A549 (cell line): ENCODE measurements at regions not wholly inside any gene's neighbourhood (a gene's known extent, or its start where the extent isn't known, plus 50 kb on each side); places are given as distances from the start of the nearest gene placed in this dataset.

Experiments
- ATAC-seq, 2 experiments: fragments of 200-7000 bp in 1 of 2; fragments of >200 bp in 1 of 2; cut with Nextera tagmentation in 1 of 2; cut with Tn5 transposase in 1 of 2; 3 replicates each; pipeline versions ENCODE4 v1.8.0 to v1.9.1; 2018 to 2020; ENCODE audit warnings: mild to moderate bottlenecking in 1 of 2, moderate library complexity in 1 of 2
- CTCF ChIA-PET: fragments of 300-600 bp; sonication (Branson Sonifier 250); formaldehyde crosslinking; extraction: SDS; loops from one replicate; lab custom pipeline; 2021; ENCODE audit warnings: antibody characterized with exemption, inconsistent platforms; lab: Yijun Ruan, JAX
- POLR2A ChIA-PET: fragments of 350-600 bp; formaldehyde crosslinking; extraction: SDS; loops from one replicate; lab custom pipeline; 2021; ENCODE audit warnings: antibody characterized with exemption, inconsistent platforms; lab: Yijun Ruan, JAX
- DNase-seq, 2 experiments: peaks; one replicate each; pipeline versions ENCODE4 v3.0.0 to v3.0.0-alpha.2; 2011 to 2016; ENCODE audit warnings: low read depth in 1 of 2, low spot score in 1 of 2
- FAIRE-seq: peaks from 2 replicates; lab custom pipeline; 2011; peaks lifted over from hg19 to GRCh38; lab: Jason Lieb, UNC
- H3K27ac ChIP-seq, 2 experiments: fragments of >200 bp; sonication (Bioruptor Twin); formaldehyde crosslinking; 3 replicates each; pipeline ENCODE4 v1.5.1; 2016 to 2017
- H3K4me1 ChIP-seq: fragments of >200 bp; sonication (Bioruptor Twin); formaldehyde crosslinking; 3 replicates; pipeline ENCODE4 v1.6.1; 2016
- H3K4me2 ChIP-seq: fragments of >200 bp; sonication (Bioruptor Twin); formaldehyde crosslinking; 3 replicates; pipeline ENCODE4 v1.6.1; 2016
- H3K4me3 ChIP-seq: fragments of >200 bp; sonication (Bioruptor Twin); formaldehyde crosslinking; 3 replicates; pipeline ENCODE4 v1.5.1; 2016
- H3K9me3 ChIP-seq: fragments of >200 bp; sonication (Bioruptor Twin); formaldehyde crosslinking; 3 replicates; pipeline ENCODE4 v1.6.1; 2016
- CEBPB ChIP-seq, 2 experiments: fragments of >200 bp in 1 of 2; sonication (Bioruptor Twin) in 1 of 2; formaldehyde crosslinking in 1 of 2; IDR thresholded peaks; 2 replicates each; pipeline ENCODE4 v1.6.1; 2012 to 2016
- CHD2 ChIP-seq: fragments of 150-350 bp; IDR thresholded peaks from 2 replicates; pipeline ENCODE4 v1.6.1; 2014; ENCODE audit warnings: low read length; ENCODE audit not compliant: partially characterized antibody
- CHD4 ChIP-seq: fragments of 200-600 bp; sonication (generic); IDR thresholded peaks from 2 replicates; pipeline ENCODE4 v1.6.1; 2016; ENCODE audit warnings: antibody characterized with exemption, mild to moderate bottlenecking, borderline replicate concordance
- EHMT2 ChIP-seq: fragments of 200-600 bp; sonication (generic); IDR thresholded peaks from 2 replicates; pipeline ENCODE4 v1.6.1; 2016; ENCODE audit warnings: antibody characterized with exemption, low read depth, mild to moderate bottlenecking, moderate library complexity
- ESRRA ChIP-seq: fragments of 150-350 bp; IDR thresholded peaks from 2 replicates; pipeline ENCODE4 v1.6.1; 2014; ENCODE audit warnings: mild to moderate bottlenecking, low read length, borderline replicate concordance
- FOSL2 ChIP-seq, 2 experiments: fragments of 450-650 bp in 1 of 2; fragments of >200 bp in 1 of 2; sonication (Bioruptor Twin) in 1 of 2; formaldehyde crosslinking; IDR thresholded peaks; 2 replicates each; pipeline versions ENCODE4 v1.5.0 to v1.6.1; 2016 to 2020; ENCODE audit warnings: mild to moderate bottlenecking in 1 of 2, moderate library complexity in 1 of 2
- HOXB13 ChIP-seq: fragments of 250-450 bp; sonication (Bioruptor Pico); IDR thresholded peaks from 2 replicates; pipeline ENCODE4 v1.5.0; 2020; ENCODE audit warnings: low read depth, mild to moderate bottlenecking, moderate library complexity
- JUNB ChIP-seq: fragments of >200 bp; sonication (Bioruptor Twin); formaldehyde crosslinking; IDR thresholded peaks from 2 replicates; pipeline ENCODE4 v1.6.1; 2016
- MAFK ChIP-seq: fragments of 450-650 bp; IDR thresholded peaks from 2 replicates; pipeline ENCODE4 v1.6.1; 2014; ENCODE audit not compliant: partially characterized antibody
- MAZ ChIP-seq: fragments of 150-350 bp; IDR thresholded peaks from 2 replicates; pipeline ENCODE4 v1.6.1; 2014; ENCODE audit warnings: antibody characterized with exemption, low read depth, low read length, borderline replicate concordance
- NR3C1 ChIP-seq: fragments of >200 bp; sonication (Bioruptor Twin); formaldehyde crosslinking; IDR thresholded peaks from 3 replicates; pipeline ENCODE4 v1.6.1; 2017
- POLR2AphosphoS2 ChIP-seq: conservative IDR thresholded peaks from 2 replicates; pipeline ENCODE4 v1.6.1; 2012; ENCODE audit warnings: low read length, improper control_type of control experiment, inconsistent platforms
- RFX5 ChIP-seq: fragments of 450-650 bp; IDR thresholded peaks from 2 replicates; pipeline ENCODE4 v1.7.1; 2014; ENCODE audit warnings: antibody characterized with exemption, mild to moderate bottlenecking, moderate library complexity
- RNF2 ChIP-seq: fragments of 200-600 bp; sonication (generic); IDR thresholded peaks from 2 replicates; pipeline ENCODE4 v1.6.1; 2016; ENCODE audit warnings: low read depth, mild to moderate bottlenecking, antibody characterized with exemption, moderate library complexity, borderline replicate concordance
- SREBF2 ChIP-seq: fragments of 450-650 bp; IDR thresholded peaks from 2 replicates; pipeline ENCODE4 v1.6.1; 2014; ENCODE audit warnings: mild to moderate bottlenecking, moderate library complexity
- TFCP2L1 ChIP-seq: fragments of 250-450 bp; sonication (Bioruptor Pico); IDR thresholded peaks from 2 replicates; pipeline ENCODE4 v1.5.0; 2021; ENCODE audit warnings: mild to moderate bottlenecking
- TP53 ChIP-seq: fragments of 250-450 bp; sonication (Bioruptor Pico); IDR thresholded peaks from 2 replicates; pipeline ENCODE4 v1.5.0; 2021; ENCODE audit warnings: mild to moderate bottlenecking, moderate library complexity
- ZSCAN20 ChIP-seq: fragments of 250-450 bp; sonication (Bioruptor Pico); IDR thresholded peaks from 2 replicates; pipeline ENCODE4 v1.8.0; 2022; ENCODE audit warnings: mild to moderate bottlenecking, moderate library complexity
- WGBS: methylation state at CpG from one replicate; pipeline ENCODE4 v1.1.6; 2017; ENCODE audit errors: missing lambda C conversion rate; 5-methylcytosine and 5-hydroxymethylcytosine counted together
- TF ChIP-seq, protein P1 (sequence below): fragments of >200 bp; sonication (Bioruptor Twin); formaldehyde crosslinking; IDR thresholded peaks from 2 replicates; pipeline ENCODE4 v1.6.1; 2016
- TF ChIP-seq, protein P2 (sequence below): fragments of 200-600 bp; sonication (generic); IDR thresholded peaks from 2 replicates; pipeline ENCODE4 v1.6.1; 2016; ENCODE audit warnings: antibody characterized with exemption, mild to moderate bottlenecking, moderate library complexity
- TF ChIP-seq, protein P3 (sequence below): fragments of 150-350 bp; IDR thresholded peaks from 2 replicates; pipeline ENCODE4 v1.6.1; 2014; ENCODE audit warnings: low read depth, mild to moderate bottlenecking, low read length
- TF ChIP-seq, protein P4 (sequence below): fragments of >200 bp; sonication (Bioruptor Twin); formaldehyde crosslinking; IDR thresholded peaks from 3 replicates; pipeline ENCODE4 v1.5.1; 2016

DNA sequence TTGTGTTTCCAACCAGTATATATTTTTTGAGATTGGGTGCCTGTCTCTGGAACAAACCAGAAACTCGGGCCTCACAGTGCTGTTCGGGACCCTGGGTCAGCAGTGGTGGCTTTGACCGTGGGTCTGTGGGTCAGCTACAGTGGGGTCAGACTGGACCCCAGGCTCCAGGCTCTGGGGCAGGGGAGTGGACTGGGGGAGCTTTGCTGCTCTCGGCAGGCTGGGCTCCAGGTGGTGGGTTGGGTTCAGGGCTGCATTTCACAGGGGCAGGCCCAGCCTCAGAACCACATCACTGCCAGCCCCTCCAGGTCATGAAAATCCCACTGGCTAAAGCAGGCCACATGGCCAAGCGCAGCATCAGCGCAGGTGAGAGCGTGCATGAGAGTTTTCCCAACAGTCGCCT, 1279.3 kb downstream of the BRD1 start:
- DNase-seq, result no peak
- Histone ChIP-seq H3K4me3 (no peak overlapping the region), H3K4me1 (no peaks in the 10 kb centered on the region), H3K9me3 (no peaks in the 10 kb centered on the region)
- no peak for TF ChIP-seq TP53
- TF ChIP-seq CHD4, result no peak
- TF ChIP-seq, protein P1, sequence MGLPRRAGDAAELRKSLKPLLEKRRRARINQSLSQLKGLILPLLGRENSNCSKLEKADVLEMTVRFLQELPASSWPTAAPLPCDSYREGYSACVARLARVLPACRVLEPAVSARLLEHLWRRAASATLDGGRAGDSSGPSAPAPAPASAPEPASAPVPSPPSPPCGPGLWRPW, result no peak
- no peak for TF ChIP-seq EHMT2
- TF ChIP-seq FOSL2 (IDR thresholded peaks at IDR 0.05), result no peak
- TF ChIP-seq FOSL2 (CRISPR knock-in tag; IDR thresholded peaks at IDR 0.05), result no peak
- TF ChIP-seq NR3C1, result no peak
- no peak for TF ChIP-seq RFX5
- TF ChIP-seq HOXB13 (CRISPR knock-in tag), result no peak
- no peak for TF ChIP-seq ZSCAN20 (CRISPR knock-in tag)
- TF ChIP-seq SREBF2, result no peak
- no peak for TF ChIP-seq CHD2
- TF ChIP-seq, all 56 proteins: peak for 0
- no peak overlapping the region for H3K27ac ChIP-seq
- FAIRE-seq, result no peak
- H3K4me2 ChIP-seq, result no peak overlapping the region
- ChIA-PET POLR2A (no interaction called here), CTCF (no interaction called here)
- no peak for ATAC-seq
- 62% methylated on average over 7 of the region's 8 CpGs for WGBS

DNA sequence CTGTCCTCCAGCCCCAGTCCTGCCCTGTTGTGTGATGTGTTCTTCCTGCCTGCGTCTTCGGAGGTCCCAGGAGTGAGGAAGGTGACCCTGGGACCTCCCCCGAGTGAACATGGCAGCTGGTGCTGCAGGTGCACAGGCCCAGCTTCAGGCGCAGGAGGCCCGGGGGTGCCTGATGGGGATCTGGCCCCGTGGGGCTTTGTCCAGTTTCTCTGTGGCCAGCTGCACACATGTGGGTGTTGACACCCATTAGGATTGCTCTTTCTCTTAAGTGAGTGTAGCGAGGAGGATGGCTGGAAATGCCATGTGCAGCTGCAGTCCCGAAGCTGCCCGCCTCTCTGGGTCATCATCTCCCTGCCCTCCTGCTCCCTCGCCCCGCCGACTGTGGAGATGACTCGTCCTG, 1279.7 kb downstream of the BRD1 start:
- 39% methylated on average over 10 of the region's 13 CpGs for WGBS
- H3K4me1 ChIP-seq, result no peaks in the 10 kb centered on the region
- no peak overlapping the region for H3K27ac ChIP-seq
- no peak overlapping the region for H3K4me2 ChIP-seq
- TF ChIP-seq TFCP2L1 (CRISPR knock-in tag), result no peak
- TF ChIP-seq, protein P2, sequence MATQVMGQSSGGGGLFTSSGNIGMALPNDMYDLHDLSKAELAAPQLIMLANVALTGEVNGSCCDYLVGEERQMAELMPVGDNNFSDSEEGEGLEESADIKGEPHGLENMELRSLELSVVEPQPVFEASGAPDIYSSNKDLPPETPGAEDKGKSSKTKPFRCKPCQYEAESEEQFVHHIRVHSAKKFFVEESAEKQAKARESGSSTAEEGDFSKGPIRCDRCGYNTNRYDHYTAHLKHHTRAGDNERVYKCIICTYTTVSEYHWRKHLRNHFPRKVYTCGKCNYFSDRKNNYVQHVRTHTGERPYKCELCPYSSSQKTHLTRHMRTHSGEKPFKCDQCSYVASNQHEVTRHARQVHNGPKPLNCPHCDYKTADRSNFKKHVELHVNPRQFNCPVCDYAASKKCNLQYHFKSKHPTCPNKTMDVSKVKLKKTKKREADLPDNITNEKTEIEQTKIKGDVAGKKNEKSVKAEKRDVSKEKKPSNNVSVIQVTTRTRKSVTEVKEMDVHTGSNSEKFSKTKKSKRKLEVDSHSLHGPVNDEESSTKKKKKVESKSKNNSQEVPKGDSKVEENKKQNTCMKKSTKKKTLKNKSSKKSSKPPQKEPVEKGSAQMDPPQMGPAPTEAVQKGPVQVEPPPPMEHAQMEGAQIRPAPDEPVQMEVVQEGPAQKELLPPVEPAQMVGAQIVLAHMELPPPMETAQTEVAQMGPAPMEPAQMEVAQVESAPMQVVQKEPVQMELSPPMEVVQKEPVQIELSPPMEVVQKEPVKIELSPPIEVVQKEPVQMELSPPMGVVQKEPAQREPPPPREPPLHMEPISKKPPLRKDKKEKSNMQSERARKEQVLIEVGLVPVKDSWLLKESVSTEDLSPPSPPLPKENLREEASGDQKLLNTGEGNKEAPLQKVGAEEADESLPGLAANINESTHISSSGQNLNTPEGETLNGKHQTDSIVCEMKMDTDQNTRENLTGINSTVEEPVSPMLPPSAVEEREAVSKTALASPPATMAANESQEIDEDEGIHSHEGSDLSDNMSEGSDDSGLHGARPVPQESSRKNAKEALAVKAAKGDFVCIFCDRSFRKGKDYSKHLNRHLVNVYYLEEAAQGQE, result no peak
- no peak for TF ChIP-seq MAFK
- TF ChIP-seq, protein P3, sequence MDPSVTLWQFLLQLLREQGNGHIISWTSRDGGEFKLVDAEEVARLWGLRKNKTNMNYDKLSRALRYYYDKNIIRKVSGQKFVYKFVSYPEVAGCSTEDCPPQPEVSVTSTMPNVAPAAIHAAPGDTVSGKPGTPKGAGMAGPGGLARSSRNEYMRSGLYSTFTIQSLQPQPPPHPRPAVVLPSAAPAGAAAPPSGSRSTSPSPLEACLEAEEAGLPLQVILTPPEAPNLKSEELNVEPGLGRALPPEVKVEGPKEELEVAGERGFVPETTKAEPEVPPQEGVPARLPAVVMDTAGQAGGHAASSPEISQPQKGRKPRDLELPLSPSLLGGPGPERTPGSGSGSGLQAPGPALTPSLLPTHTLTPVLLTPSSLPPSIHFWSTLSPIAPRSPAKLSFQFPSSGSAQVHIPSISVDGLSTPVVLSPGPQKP, result no peak
- H3K4me3 ChIP-seq, result no peak overlapping the region
- ATAC-seq, result no peak
- DNase-seq, result no peak
- ChIA-PET CTCF (no interaction called here), POLR2A (no interaction called here)
- no peaks in the 10 kb centered on the region for H3K9me3 ChIP-seq
- no peak for FAIRE-seq

- DNase-seq (no peak), FAIRE-seq (no peak), ATAC-seq (no peak)
- 57% methylated on average over 19 of the region's 19 CpGs for WGBS
- no peak overlapping the region for H3K4me2 ChIP-seq
- ChIA-PET POLR2A (no interaction called here), CTCF (no interaction called here)
- no peak overlapping the region for H3K27ac ChIP-seq
- H3K4me3 ChIP-seq, result no peak overlapping the region
- H3K9me3 ChIP-seq, result no peaks in the 10 kb centered on the region
- no peaks in the 10 kb centered on the region for H3K4me1 ChIP-seq
- TF ChIP-seq JUNB, result no peak
- TF ChIP-seq, protein P2, result no peak
- no peak for TF ChIP-seq EHMT2
- TF ChIP-seq MAZ, result no peak
- no peak for TF ChIP-seq CEBPB (IDR thresholded peaks at IDR 0.05)
- TF ChIP-seq POLR2AphosphoS2, result no peak
- no peak for TF ChIP-seq RNF2
- TF ChIP-seq, protein P1, result no peak
- TF ChIP-seq, protein P4, sequence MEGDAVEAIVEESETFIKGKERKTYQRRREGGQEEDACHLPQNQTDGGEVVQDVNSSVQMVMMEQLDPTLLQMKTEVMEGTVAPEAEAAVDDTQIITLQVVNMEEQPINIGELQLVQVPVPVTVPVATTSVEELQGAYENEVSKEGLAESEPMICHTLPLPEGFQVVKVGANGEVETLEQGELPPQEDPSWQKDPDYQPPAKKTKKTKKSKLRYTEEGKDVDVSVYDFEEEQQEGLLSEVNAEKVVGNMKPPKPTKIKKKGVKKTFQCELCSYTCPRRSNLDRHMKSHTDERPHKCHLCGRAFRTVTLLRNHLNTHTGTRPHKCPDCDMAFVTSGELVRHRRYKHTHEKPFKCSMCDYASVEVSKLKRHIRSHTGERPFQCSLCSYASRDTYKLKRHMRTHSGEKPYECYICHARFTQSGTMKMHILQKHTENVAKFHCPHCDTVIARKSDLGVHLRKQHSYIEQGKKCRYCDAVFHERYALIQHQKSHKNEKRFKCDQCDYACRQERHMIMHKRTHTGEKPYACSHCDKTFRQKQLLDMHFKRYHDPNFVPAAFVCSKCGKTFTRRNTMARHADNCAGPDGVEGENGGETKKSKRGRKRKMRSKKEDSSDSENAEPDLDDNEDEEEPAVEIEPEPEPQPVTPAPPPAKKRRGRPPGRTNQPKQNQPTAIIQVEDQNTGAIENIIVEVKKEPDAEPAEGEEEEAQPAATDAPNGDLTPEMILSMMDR, result no peak
- TF ChIP-seq ESRRA, result no peak
Observed at GRCh38 chr22:48546653-48547424, 1280.8 kb downstream of the BRD1 start.
